WTC11 (cell line): ENCODE measurements at regions not wholly inside any gene's neighbourhood (a gene's known extent, or its start where the extent isn't known, plus 50 kb on each side); places are given as distances from the start of the nearest gene placed in this dataset.

Experiments used
- ATAC-seq: fragments of 200-7000 bp; cut with Tn5 transposase; 2 replicates; pipeline ENCODE4 v1.10.0; 2021; ENCODE audit warnings: mild to moderate bottlenecking, moderate library complexity
- CTCF ChIA-PET: fragments of 300-600 bp; sonication (Branson Sonifier 250); formaldehyde crosslinking; loops from one replicate; lab custom pipeline; 2021; ENCODE audit warnings: antibody characterized with exemption; lab: Charles Lee
- POLR2A ChIA-PET: fragments of 350-600 bp; sonication (Branson Sonifier 250); formaldehyde crosslinking; loops from one replicate; lab custom pipeline; 2021; ENCODE audit warnings: antibody characterized with exemption; lab: Charles Lee
- DNase-seq: peaks from one replicate; pipeline ENCODE4 v3.0.0; 2021; ENCODE audit warnings: low spot score
- H3K27ac Mint-ChIP-seq: 2 replicates; pipeline ENCODE4 v1.8.0; 2021; ENCODE audit warnings: mixed read lengths
- H3K27me3 Mint-ChIP-seq: 2 replicates; pipeline ENCODE4 v1.8.0; 2021; ENCODE audit warnings: low read depth, mild to moderate bottlenecking, moderate library complexity, mixed read lengths
- H3K36me3 Mint-ChIP-seq: 2 replicates; pipeline ENCODE4 v1.8.0; 2021; ENCODE audit warnings: mixed read lengths
- H3K4me1 Mint-ChIP-seq: 2 replicates; pipeline ENCODE4 v1.8.0; 2022; ENCODE audit warnings: mixed read lengths
- H3K4me3 Mint-ChIP-seq: 2 replicates; pipeline ENCODE4 v1.8.0; 2021; ENCODE audit warnings: mild to moderate bottlenecking, moderate library complexity, mixed read lengths
- H3K9me3 Mint-ChIP-seq: 2 replicates; pipeline ENCODE4 v1.8.0; 2021; ENCODE audit warnings: mixed read lengths
- CBFB ChIP-seq: sonication (generic); formaldehyde crosslinking; IDR thresholded peaks from 2 replicates; pipeline ENCODE4 v1.8.1; 2022; ENCODE audit warnings: mild to moderate bottlenecking, low read depth, missing genetic modification reagents
- CREM ChIP-seq: sonication (generic); formaldehyde crosslinking; IDR thresholded peaks from 2 replicates; pipeline ENCODE4 v1.8.1; 2022; ENCODE audit warnings: mild to moderate bottlenecking, missing genetic modification reagents, moderate library complexity
- FOXP1 ChIP-seq: sonication (generic); formaldehyde crosslinking; IDR thresholded peaks from 2 replicates; pipeline ENCODE4 v1.8.0; 2022; ENCODE audit warnings: missing genetic modification reagents, mild to moderate bottlenecking, moderate library complexity, borderline replicate concordance
- GTF2I ChIP-seq: fragments of 250-450 bp; sonication (Bioruptor Pico); conservative IDR thresholded peaks from 2 replicates; pipeline ENCODE4 v1.4.0; 2021; ENCODE audit warnings: mild to moderate bottlenecking
- HMGA2 ChIP-seq: fragments of 250-450 bp; sonication (Bioruptor Pico); IDR thresholded peaks from 2 replicates; pipeline ENCODE4 v1.4.0; 2021; ENCODE audit warnings: mild to moderate bottlenecking, moderate library complexity
- MXD4 ChIP-seq: fragments of 250-450 bp; sonication (Bioruptor Pico); IDR thresholded peaks from 2 replicates; pipeline ENCODE4 v1.8.0; 2021; ENCODE audit warnings: mild to moderate bottlenecking, moderate library complexity, borderline replicate concordance
- MYBL2 ChIP-seq: sonication (generic); formaldehyde crosslinking; IDR thresholded peaks from 2 replicates; pipeline ENCODE4 v1.8.1; 2023; ENCODE audit warnings: mild to moderate bottlenecking, moderate library complexity, missing genetic modification reagents
- NFATC4 ChIP-seq: fragments of 250-450 bp; sonication (Bioruptor Pico); IDR thresholded peaks from 2 replicates; pipeline ENCODE4 v1.9.0; 2021; ENCODE audit warnings: mild to moderate bottlenecking
- NFE2L1 ChIP-seq: sonication (generic); formaldehyde crosslinking; IDR thresholded peaks from 2 replicates; pipeline ENCODE4 v1.8.1; 2023; ENCODE audit warnings: missing genetic modification reagents
- SMAD3 ChIP-seq: sonication (generic); formaldehyde crosslinking; IDR thresholded peaks from 2 replicates; pipeline ENCODE4 v1.8.0; 2022; ENCODE audit warnings: missing genetic modification reagents, mild to moderate bottlenecking, borderline replicate concordance
- TCF7 ChIP-seq: sonication (generic); formaldehyde crosslinking; IDR thresholded peaks from 2 replicates; pipeline ENCODE4 v1.8.0; 2022; ENCODE audit warnings: mild to moderate bottlenecking, low read depth, missing genetic modification reagents, moderate library complexity
- ZNF138 ChIP-seq: sonication (generic); formaldehyde crosslinking; conservative IDR thresholded peaks from 2 replicates; pipeline ENCODE4 v1.8.1; 2022; ENCODE audit warnings: mild to moderate bottlenecking, moderate library complexity, missing genetic modification reagents
- ZNF232 ChIP-seq: sonication (generic); formaldehyde crosslinking; IDR thresholded peaks from 2 replicates; pipeline ENCODE4 v1.8.0; 2022; ENCODE audit warnings: mild to moderate bottlenecking, missing genetic modification reagents
- ZNF317 ChIP-seq: sonication (generic); formaldehyde crosslinking; IDR thresholded peaks from 2 replicates; pipeline ENCODE4 v1.8.1; 2023; ENCODE audit warnings: low read depth, mild to moderate bottlenecking, moderate library complexity, missing genetic modification reagents, borderline replicate concordance
- TF ChIP-seq, protein P1 (sequence below): fragments of 250-450 bp; sonication (Bioruptor Pico); IDR thresholded peaks from 2 replicates; pipeline ENCODE4 v1.9.0; 2021; ENCODE audit warnings: mild to moderate bottlenecking
- TF ChIP-seq, protein P2 (sequence below): sonication (generic); formaldehyde crosslinking; IDR thresholded peaks from 2 replicates; pipeline ENCODE4 v1.8.1; 2022; ENCODE audit warnings: low read depth, mild to moderate bottlenecking, moderate library complexity, missing genetic modification reagents, borderline replicate concordance
- TF ChIP-seq, protein P3 (sequence below): fragments of 250-450 bp; sonication (Bioruptor Pico); IDR thresholded peaks from 2 replicates; pipeline ENCODE4 v2.1.2; 2022; ENCODE audit warnings: mild to moderate bottlenecking, moderate library complexity
- TF ChIP-seq, protein P4 (sequence below): fragments of 250-450 bp; sonication (Bioruptor Pico); IDR thresholded peaks from 2 replicates; pipeline ENCODE4 v1.8.0; 2021; ENCODE audit warnings: mild to moderate bottlenecking
- TF ChIP-seq, protein P5 (sequence below): sonication (generic); formaldehyde crosslinking; IDR thresholded peaks from 2 replicates; pipeline ENCODE4 v1.8.1; 2023; ENCODE audit warnings: mild to moderate bottlenecking, missing genetic modification reagents
- TF ChIP-seq, protein P6 (sequence below): fragments of 200-600 bp; IDR thresholded peaks from 2 replicates; pipeline ENCODE4 v1.8.0; 2022; ENCODE audit warnings: antibody characterized with exemption
- TF ChIP-seq, protein P7 (sequence below): sonication (generic); formaldehyde crosslinking; IDR thresholded peaks from 2 replicates; pipeline ENCODE4 v1.8.1; 2023; ENCODE audit warnings: mild to moderate bottlenecking, moderate library complexity, missing genetic modification reagents

DNA sequence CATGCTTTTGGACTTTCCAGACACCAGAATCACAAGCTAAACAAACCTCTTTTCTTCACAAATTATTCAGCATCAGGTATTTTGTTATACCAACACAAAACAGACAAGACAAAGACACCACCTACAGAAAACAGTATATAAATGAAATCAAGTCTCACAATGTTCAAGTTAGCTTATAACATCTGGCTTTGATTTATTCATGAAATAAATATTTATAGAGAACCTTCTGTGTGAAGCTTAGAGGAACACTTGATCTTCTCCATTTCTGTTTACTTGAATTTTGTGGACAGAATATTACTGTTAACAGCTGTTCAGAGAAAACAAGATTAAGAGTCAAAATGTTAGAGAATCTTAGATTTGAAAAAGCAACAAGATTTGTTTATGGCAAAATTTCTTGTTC is 137.4 kb upstream of the PRR16 start:
- POLR2A ChIA-PET: no interaction called here
- no peak for TF ChIP-seq MYBL2 (CRISPR knock-in tag)
- TF ChIP-seq, protein P1, sequence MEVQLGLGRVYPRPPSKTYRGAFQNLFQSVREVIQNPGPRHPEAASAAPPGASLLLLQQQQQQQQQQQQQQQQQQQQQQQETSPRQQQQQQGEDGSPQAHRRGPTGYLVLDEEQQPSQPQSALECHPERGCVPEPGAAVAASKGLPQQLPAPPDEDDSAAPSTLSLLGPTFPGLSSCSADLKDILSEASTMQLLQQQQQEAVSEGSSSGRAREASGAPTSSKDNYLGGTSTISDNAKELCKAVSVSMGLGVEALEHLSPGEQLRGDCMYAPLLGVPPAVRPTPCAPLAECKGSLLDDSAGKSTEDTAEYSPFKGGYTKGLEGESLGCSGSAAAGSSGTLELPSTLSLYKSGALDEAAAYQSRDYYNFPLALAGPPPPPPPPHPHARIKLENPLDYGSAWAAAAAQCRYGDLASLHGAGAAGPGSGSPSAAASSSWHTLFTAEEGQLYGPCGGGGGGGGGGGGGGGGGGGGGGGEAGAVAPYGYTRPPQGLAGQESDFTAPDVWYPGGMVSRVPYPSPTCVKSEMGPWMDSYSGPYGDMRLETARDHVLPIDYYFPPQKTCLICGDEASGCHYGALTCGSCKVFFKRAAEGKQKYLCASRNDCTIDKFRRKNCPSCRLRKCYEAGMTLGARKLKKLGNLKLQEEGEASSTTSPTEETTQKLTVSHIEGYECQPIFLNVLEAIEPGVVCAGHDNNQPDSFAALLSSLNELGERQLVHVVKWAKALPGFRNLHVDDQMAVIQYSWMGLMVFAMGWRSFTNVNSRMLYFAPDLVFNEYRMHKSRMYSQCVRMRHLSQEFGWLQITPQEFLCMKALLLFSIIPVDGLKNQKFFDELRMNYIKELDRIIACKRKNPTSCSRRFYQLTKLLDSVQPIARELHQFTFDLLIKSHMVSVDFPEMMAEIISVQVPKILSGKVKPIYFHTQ: no peak
- no peak for TF ChIP-seq ZNF232
- no peak for TF ChIP-seq HMGA2 (CRISPR knock-in tag)
- TF ChIP-seq, protein P2, sequence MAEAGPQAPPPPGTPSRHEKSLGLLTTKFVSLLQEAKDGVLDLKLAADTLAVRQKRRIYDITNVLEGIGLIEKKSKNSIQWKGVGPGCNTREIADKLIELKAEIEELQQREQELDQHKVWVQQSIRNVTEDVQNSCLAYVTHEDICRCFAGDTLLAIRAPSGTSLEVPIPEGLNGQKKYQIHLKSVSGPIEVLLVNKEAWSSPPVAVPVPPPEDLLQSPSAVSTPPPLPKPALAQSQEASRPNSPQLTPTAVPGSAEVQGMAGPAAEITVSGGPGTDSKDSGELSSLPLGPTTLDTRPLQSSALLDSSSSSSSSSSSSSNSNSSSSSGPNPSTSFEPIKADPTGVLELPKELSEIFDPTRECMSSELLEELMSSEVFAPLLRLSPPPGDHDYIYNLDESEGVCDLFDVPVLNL: no peak
- TF ChIP-seq NFATC4: no peak
- TF ChIP-seq ZNF317: no peak
- TF ChIP-seq, protein P3, sequence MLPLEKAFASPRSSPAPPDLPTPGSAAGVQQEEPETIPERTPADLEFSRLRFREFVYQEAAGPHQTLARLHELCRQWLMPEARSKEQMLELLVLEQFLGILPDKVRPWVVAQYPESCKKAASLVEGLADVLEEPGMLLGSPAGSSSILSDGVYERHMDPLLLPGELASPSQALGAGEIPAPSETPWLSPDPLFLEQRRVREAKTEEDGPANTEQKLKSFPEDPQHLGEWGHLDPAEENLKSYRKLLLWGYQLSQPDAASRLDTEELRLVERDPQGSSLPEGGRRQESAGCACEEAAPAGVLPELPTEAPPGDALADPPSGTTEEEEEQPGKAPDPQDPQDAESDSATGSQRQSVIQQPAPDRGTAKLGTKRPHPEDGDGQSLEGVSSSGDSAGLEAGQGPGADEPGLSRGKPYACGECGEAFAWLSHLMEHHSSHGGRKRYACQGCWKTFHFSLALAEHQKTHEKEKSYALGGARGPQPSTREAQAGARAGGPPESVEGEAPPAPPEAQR (CRISPR knock-in tag): no peak
- no peak for TF ChIP-seq MXD4 (CRISPR knock-in tag)
- no peak for TF ChIP-seq CBFB
- TF ChIP-seq, protein P4, sequence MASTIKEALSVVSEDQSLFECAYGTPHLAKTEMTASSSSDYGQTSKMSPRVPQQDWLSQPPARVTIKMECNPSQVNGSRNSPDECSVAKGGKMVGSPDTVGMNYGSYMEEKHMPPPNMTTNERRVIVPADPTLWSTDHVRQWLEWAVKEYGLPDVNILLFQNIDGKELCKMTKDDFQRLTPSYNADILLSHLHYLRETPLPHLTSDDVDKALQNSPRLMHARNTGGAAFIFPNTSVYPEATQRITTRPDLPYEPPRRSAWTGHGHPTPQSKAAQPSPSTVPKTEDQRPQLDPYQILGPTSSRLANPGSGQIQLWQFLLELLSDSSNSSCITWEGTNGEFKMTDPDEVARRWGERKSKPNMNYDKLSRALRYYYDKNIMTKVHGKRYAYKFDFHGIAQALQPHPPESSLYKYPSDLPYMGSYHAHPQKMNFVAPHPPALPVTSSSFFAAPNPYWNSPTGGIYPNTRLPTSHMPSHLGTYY: no peak
- TF ChIP-seq, protein P5, sequence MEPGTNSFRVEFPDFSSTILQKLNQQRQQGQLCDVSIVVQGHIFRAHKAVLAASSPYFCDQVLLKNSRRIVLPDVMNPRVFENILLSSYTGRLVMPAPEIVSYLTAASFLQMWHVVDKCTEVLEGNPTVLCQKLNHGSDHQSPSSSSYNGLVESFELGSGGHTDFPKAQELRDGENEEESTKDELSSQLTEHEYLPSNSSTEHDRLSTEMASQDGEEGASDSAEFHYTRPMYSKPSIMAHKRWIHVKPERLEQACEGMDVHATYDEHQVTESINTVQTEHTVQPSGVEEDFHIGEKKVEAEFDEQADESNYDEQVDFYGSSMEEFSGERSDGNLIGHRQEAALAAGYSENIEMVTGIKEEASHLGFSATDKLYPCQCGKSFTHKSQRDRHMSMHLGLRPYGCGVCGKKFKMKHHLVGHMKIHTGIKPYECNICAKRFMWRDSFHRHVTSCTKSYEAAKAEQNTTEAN (CRISPR knock-in tag): no peak
- no peak for ATAC-seq
- Mint-ChIP-seq H3K9me3 (peaks cover 21% of the 10 kb centered on the region), H3K36me3 (peaks cover 3% of the 10 kb centered on the region), H3K27ac (no peak overlapping the region), H3K27me3 (no peaks in the 10 kb centered on the region), H3K4me3 (no peak overlapping the region), H3K4me1 (no peaks in the 10 kb centered on the region)
- DNase-seq: no peak
- CTCF ChIA-PET: no interaction called here

DNA sequence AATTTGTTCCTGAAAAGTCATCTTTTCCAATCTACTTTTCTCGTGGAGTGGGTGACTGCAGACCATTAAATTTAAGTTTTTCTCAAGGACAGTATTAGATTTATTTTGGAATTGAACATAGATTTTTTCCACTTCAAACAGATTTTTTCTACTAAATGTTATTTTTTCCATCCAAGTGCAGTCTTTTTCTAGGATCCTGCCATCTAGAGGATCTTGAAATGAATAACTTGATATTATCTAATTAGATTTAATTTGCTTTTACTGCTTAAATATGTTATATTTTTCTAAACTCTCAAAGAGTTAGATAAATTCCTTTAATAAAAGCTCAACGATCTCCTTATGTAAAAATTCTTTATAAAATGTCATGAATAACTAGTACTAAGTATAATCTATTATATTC is 136.9 kb upstream of the PRR16 start:
- H3K27me3 Mint-ChIP-seq: no peaks in the 10 kb centered on the region
- no peak for DNase-seq
- no peak overlapping the region for H3K27ac Mint-ChIP-seq
- ChIA-PET CTCF (no interaction called here), POLR2A (no interaction called here)
- ATAC-seq: no peak
- peaks cover 3% of the 10 kb centered on the region for H3K36me3 Mint-ChIP-seq
- no peak overlapping the region for H3K4me3 Mint-ChIP-seq
- H3K9me3 Mint-ChIP-seq: peaks cover 21% of the 10 kb centered on the region
- H3K4me1 Mint-ChIP-seq: no peaks in the 10 kb centered on the region
- TF ChIP-seq, protein P6, sequence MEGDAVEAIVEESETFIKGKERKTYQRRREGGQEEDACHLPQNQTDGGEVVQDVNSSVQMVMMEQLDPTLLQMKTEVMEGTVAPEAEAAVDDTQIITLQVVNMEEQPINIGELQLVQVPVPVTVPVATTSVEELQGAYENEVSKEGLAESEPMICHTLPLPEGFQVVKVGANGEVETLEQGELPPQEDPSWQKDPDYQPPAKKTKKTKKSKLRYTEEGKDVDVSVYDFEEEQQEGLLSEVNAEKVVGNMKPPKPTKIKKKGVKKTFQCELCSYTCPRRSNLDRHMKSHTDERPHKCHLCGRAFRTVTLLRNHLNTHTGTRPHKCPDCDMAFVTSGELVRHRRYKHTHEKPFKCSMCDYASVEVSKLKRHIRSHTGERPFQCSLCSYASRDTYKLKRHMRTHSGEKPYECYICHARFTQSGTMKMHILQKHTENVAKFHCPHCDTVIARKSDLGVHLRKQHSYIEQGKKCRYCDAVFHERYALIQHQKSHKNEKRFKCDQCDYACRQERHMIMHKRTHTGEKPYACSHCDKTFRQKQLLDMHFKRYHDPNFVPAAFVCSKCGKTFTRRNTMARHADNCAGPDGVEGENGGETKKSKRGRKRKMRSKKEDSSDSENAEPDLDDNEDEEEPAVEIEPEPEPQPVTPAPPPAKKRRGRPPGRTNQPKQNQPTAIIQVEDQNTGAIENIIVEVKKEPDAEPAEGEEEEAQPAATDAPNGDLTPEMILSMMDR: no peak
- TF ChIP-seq SMAD3 (CRISPR knock-in tag) (no peak), FOXP1 (CRISPR knock-in tag) (no peak), CREM (CRISPR knock-in tag) (no peak), NFE2L1 (CRISPR knock-in tag) (no peak), ZNF138 (CRISPR knock-in tag) (no peak), GTF2I (CRISPR knock-in tag) (no peak), TCF7 (CRISPR knock-in tag) (no peak)
- TF ChIP-seq, protein P7, sequence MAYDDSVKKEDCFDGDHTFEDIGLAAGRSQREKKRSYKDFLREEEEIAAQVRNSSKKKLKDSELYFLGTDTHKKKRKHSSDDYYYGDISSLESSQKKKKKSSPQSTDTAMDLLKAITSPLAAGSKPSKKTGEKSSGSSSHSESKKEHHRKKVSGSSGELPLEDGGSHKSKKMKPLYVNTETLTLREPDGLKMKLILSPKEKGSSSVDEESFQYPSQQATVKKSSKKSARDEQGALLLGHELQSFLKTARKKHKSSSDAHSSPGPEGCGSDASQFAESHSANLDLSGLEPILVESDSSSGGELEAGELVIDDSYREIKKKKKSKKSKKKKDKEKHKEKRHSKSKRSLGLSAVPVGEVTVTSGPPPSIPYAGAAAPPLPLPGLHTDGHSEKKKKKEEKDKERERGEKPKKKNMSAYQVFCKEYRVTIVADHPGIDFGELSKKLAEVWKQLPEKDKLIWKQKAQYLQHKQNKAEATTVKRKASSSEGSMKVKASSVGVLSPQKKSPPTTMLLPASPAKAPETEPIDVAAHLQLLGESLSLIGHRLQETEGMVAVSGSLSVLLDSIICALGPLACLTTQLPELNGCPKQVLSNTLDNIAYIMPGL (CRISPR knock-in tag): no peak
- TF ChIP-seq, protein P5 (CRISPR knock-in tag): no peak
